OCI-LY1 (cell line): ENCODE measurements at regions not wholly inside any gene's neighbourhood (a gene's known extent, or its start where the extent isn't known, plus 50 kb on each side); places are given as distances from the start of the nearest gene placed in this dataset.

Experiments
- H2AFZ ChIP-seq: fragments of 200-600 bp; sonication (generic), shearing (Covaris generic); 2 replicates; pipeline ENCODE4 v1.6.0; 2014; ENCODE audit warnings: antibody characterized with exemption, mild to moderate bottlenecking, low read length
- H3F3A ChIP-seq: fragments of 200-600 bp; sonication (generic), shearing (Covaris generic); 2 replicates; pipeline ENCODE4 v1.6.0; 2014; ENCODE audit warnings: mild to moderate bottlenecking, antibody characterized with exemption, low read length, moderate library complexity; ENCODE audit not compliant: insufficient read depth
- H3K27ac ChIP-seq: fragments of 200-600 bp; sonication (generic); 2 replicates; pipeline ENCODE4 v1.5.1; 2014; ENCODE audit warnings: low read length, mixed run types, mild to moderate bottlenecking, low read depth; ENCODE audit not compliant: poor library complexity, severe bottlenecking
- H3K27me3 ChIP-seq: fragments of 200-600 bp; sonication (generic); 2 replicates; pipeline ENCODE4 v1.6.0; 2014; ENCODE audit warnings: antibody characterized with exemption, mild to moderate bottlenecking, low read length, moderate library complexity; ENCODE audit not compliant: insufficient read depth
- H3K36me3 ChIP-seq: fragments of 200-600 bp; sonication (generic); 2 replicates; pipeline ENCODE4 v1.6.1; 2014; ENCODE audit warnings: mild to moderate bottlenecking, antibody characterized with exemption, low read length, moderate library complexity, mixed read lengths; ENCODE audit not compliant: insufficient read depth
- H3K4me1 ChIP-seq: fragments of 200-600 bp; sonication (generic); 2 replicates; pipeline ENCODE4 v1.5.1; 2014; ENCODE audit warnings: mild to moderate bottlenecking, low read length, moderate library complexity; ENCODE audit not compliant: insufficient read depth, severe bottlenecking
- H3K4me2 ChIP-seq: fragments of 200-600 bp; sonication (generic), shearing (Covaris generic); 2 replicates; pipeline ENCODE4 v1.6.1; 2014; ENCODE audit warnings: low read length
- H3K4me3 ChIP-seq: fragments of 200-600 bp; sonication (generic); 2 replicates; pipeline ENCODE4 v1.5.1; 2014; ENCODE audit warnings: low read length, low read depth, mild to moderate bottlenecking, mixed read lengths; ENCODE audit not compliant: poor library complexity, severe bottlenecking
- H3K79me2 ChIP-seq: fragments of 200-600 bp; shearing (Covaris generic); 2 replicates; pipeline ENCODE4 v1.6.1; 2016; ENCODE audit warnings: mixed run types, low read length, mixed read lengths; ENCODE audit not compliant: insufficient read depth
- H3K9ac ChIP-seq: fragments of 200-600 bp; sonication (generic), shearing (Covaris generic); 2 replicates; pipeline ENCODE4 v1.6.1; 2014; ENCODE audit warnings: mild to moderate bottlenecking, low read length, mixed read lengths
- H3K9me2 ChIP-seq: fragments of 200-600 bp; sonication (generic), shearing (Covaris generic); 2 replicates; pipeline ENCODE4 v1.6.1; 2014; ENCODE audit warnings: low read depth, mild to moderate bottlenecking, low read length, mixed read lengths
- H3K9me3 ChIP-seq: fragments of 200-600 bp; shearing (Covaris generic); 2 replicates; pipeline ENCODE4 v1.6.1; 2014; ENCODE audit warnings: low read length, mixed read lengths
- H4K20me1 ChIP-seq: fragments of 200-600 bp; sonication (generic), shearing (Covaris generic); 2 replicates; pipeline ENCODE4 v1.6.0; 2016; ENCODE audit warnings: mild to moderate bottlenecking, low read length; ENCODE audit not compliant: insufficient read depth
- CTCF ChIP-seq: fragments of 200-600 bp; sonication (generic), shearing (Covaris generic); IDR thresholded peaks from 2 replicates; pipeline ENCODE4 v1.5.1; 2017; ENCODE audit warnings: mild to moderate bottlenecking, antibody characterized with exemption, low read length, moderate library complexity, mixed read lengths
- EZH2 ChIP-seq: fragments of 200-600 bp; sonication (generic), shearing (Covaris generic); IDR thresholded peaks from 2 replicates; pipeline ENCODE4 v1.8.0; 2017; ENCODE audit warnings: borderline replicate concordance, mixed run types, mild to moderate bottlenecking, antibody characterized with exemption, low read length, moderate library complexity, mixed read lengths

GRCh38 chr2:12045864-12046291 is 299.4 kb downstream of the LPIN1 start:
- peaks cover 5% of the 10 kb centered on the region; the same call in 1 of the 2 replicates for H3F3A ChIP-seq
- H3K9me3 ChIP-seq = no peaks in the 10 kb centered on the region
- no peaks in the 10 kb centered on the region for H3K79me2 ChIP-seq
- peak overlapping the region; percentile 99 for H3K27ac ChIP-seq
- H3K4me1 ChIP-seq = peaks cover 84% of the 10 kb centered on the region
- H3K27me3 ChIP-seq = no peaks in the 10 kb centered on the region
- H4K20me1 ChIP-seq = no peaks in the 10 kb centered on the region
- H3K9me2 ChIP-seq = no peaks in the 10 kb centered on the region
- TF ChIP-seq EZH2 (no peak), CTCF (no peak)
- no peak overlapping the region for H2AFZ ChIP-seq
- H3K36me3 ChIP-seq = peaks cover 16% of the 10 kb centered on the region
- peak overlapping the region; percentile 72 for H3K4me2 ChIP-seq
- peak overlapping the region; percentile 89 for H3K9ac ChIP-seq
- H3K4me3 ChIP-seq = peak overlapping the region; percentile 51

GRCh38 chr2:12046641-12047040 is 300.2 kb downstream of the LPIN1 start:
- H2AFZ ChIP-seq = no peak overlapping the region
- TF ChIP-seq CTCF = no peak
- no peak for TF ChIP-seq EZH2
- no peaks in the 10 kb centered on the region for H3K79me2 ChIP-seq
- H3K9me3 ChIP-seq = no peaks in the 10 kb centered on the region
- H3K27me3 ChIP-seq = no peaks in the 10 kb centered on the region
- H4K20me1 ChIP-seq = no peaks in the 10 kb centered on the region
- peaks cover 8% of the 10 kb centered on the region for H3K36me3 ChIP-seq
- H3F3A ChIP-seq = peaks cover 5% of the 10 kb centered on the region; the same call in 1 of the 2 replicates
- peak overlapping the region; percentile 72 for H3K4me2 ChIP-seq
- H3K9me2 ChIP-seq = no peaks in the 10 kb centered on the region
- peaks cover 92% of the 10 kb centered on the region for H3K4me1 ChIP-seq
- peak overlapping the region; percentile 89 for H3K9ac ChIP-seq
- H3K4me3 ChIP-seq = no peak overlapping the region
- peak overlapping the region; percentile 99 for H3K27ac ChIP-seq

- H3K27me3 ChIP-seq = no peaks in the 10 kb centered on the region
- peaks cover 91% of the 10 kb centered on the region for H3K4me1 ChIP-seq
- H3K79me2 ChIP-seq = no peaks in the 10 kb centered on the region
- peak overlapping the region; percentile 72 for H3K4me2 ChIP-seq
- H2AFZ ChIP-seq = no peak overlapping the region
- H3F3A ChIP-seq = peaks cover 5% of the 10 kb centered on the region; the same call in 1 of the 2 replicates
- no peaks in the 10 kb centered on the region for H3K9me2 ChIP-seq
- peaks cover 1% of the 10 kb centered on the region; the same call in 1 of the 2 replicates for H3K36me3 ChIP-seq
- H3K9me3 ChIP-seq = no peaks in the 10 kb centered on the region
- H4K20me1 ChIP-seq = no peaks in the 10 kb centered on the region
- TF ChIP-seq EZH2 (no peak), CTCF (no peak)
- peak overlapping the region; percentile 14 for H3K4me3 ChIP-seq
- peak overlapping the region; percentile 89 for H3K9ac ChIP-seq
- H3K27ac ChIP-seq = peak overlapping the region; percentile 99
Measured at GRCh38 chr2:12047761-12048160, 301.3 kb downstream of the LPIN1 start.
